Right lobe of liver (tissue), 6 donors: ENCODE measurements at regions not wholly inside any gene's neighbourhood (a gene's known extent, or its start where the extent isn't known, plus 50 kb on each side); places are given as distances from the start of the nearest gene placed in this dataset.

ENCODE experiments used
- ATAC-seq, 4 donors: fragments of 200-7000 bp; cut with Tn5 transposase; one replicate each; pipeline ENCODE4 v1.9.1; 2020; ENCODE audit warnings: mild to moderate bottlenecking in 4 of 4, moderate library complexity in 4 of 4
- DNase-seq, 3 donors: peaks; one replicate each; pipeline ENCODE4 v3.0.0-alpha.2; 2020
- H3K27ac ChIP-seq, 3 donors: fragments of 200-600 bp; one replicate each; pipeline ENCODE4 v1.8.0; 2022
- H3K27me3 ChIP-seq, 2 donors: fragments of 200-600 bp; one replicate each; pipeline ENCODE4 v1.8.0; 2022
- H3K36me3 ChIP-seq, 4 donors: fragments of 200-600 bp; sonication (generic) in 1 of 4; one replicate each; pipeline versions ENCODE4 v1.5.1 to v1.8.0; 2017 to 2022; ENCODE audit warnings: control low read depth in 1 of 4
- H3K4me1 ChIP-seq, 4 donors: fragments of 200-600 bp; sonication (generic) in 1 of 4; one replicate each; pipeline versions ENCODE4 v1.5.1 to v1.8.0; 2017 to 2022; ENCODE audit warnings: control low read depth in 1 of 4
- H3K4me3 ChIP-seq, 3 donors: fragments of 200-600 bp; one replicate each; pipeline ENCODE4 v1.8.0; 2022
- H3K9me3 ChIP-seq, 4 donors: fragments of 200-600 bp; sonication (generic) in 1 of 4; one replicate each; pipeline versions ENCODE4 v1.5.1 to v1.8.0; 2017 to 2022; ENCODE audit warnings: control low read depth in 1 of 4
- POLR2A ChIP-seq: fragments of 450-650 bp; IDR thresholded peaks from one replicate; pipeline ENCODE4 v1.6.1; 2017; ENCODE audit warnings: antibody characterized with exemption, mild to moderate bottlenecking
- WGBS: methylation state at CpG from one replicate; pipeline ENCODE4 v1.1.6; 2018; ENCODE audit warnings: low coverage, low lambda C conversion rate; ENCODE audit not compliant: insufficient coverage; ENCODE audit errors: missing lambda C conversion rate; 5-methylcytosine and 5-hydroxymethylcytosine counted together
- intact Hi-C, 2 donors: fragments of 100-400 bp; cut with DNase I; formaldehyde crosslinking; loops; one replicate each; pipeline versions ENCODE4 v1.11.2 to v1.14.1; 2022
- TF ChIP-seq, protein P1 (sequence below), 4 donors: fragments of 200-600 bp in 3 of 4; fragments of 450-650 bp in 1 of 4; IDR thresholded peaks; one replicate each; pipeline versions ENCODE4 v1.5.1 to v1.8.0; 2016 to 2022; ENCODE audit warnings: antibody characterized with exemption in 4 of 4, mild to moderate bottlenecking in 2 of 4
- donor health status: DM: no; HTN: yes; CAD: no.
- donor health status: DM: no; HTN: no; CAD: no.
- donor health status: DM: no; HTN: no; CAD: no.
- donor health status: DM: no; HTN: yes; CAD: no.
- donor health status: DM: no; HTN: yes; CAD: no.

DNA sequence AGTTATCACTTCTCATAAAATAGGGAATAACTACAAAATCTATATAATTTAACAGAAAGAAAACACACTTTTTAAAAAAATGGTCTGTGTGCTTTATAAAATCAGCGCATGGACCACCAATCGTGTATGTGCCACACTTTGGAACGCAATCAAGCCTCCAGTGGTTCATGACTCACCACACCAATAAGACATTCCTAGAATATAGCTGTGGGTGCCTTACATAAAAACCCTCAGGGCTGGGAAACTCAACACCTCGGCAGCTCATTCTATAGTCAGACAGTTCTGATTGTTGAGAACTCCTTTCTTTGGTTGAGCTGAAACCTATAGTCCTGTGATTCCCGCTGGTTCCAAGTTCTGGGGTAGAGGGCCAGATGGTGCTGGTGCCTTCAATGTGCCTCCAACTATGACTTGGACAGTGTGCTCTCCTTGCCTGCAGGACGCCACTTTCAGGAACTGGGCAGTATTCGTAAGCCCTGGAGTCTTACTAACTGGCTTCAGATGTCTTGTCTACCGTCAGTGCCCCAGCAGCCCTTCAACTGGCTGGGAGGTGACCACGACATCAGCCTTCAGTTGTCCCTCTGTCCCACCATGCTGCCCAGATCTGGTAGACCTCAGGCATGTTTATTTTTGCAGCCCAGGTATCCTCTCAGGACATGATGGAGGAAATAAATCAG lies 135.7 kb upstream of the GDF10 start:
- ATAC-seq (no peak), DNase-seq (no peak)
- Histone ChIP-seq H3K36me3 (no peaks in the 10 kb centered on the region), H3K4me1 (no peaks in the 10 kb centered on the region), H3K9me3 (no peaks in the 10 kb centered on the region), H3K27me3 (no peaks in the 10 kb centered on the region), H3K27ac (no peak overlapping the region), H3K4me3 (no peak overlapping the region)
- 71% methylated on average over 7 of the region's 9 CpGs for WGBS
- intact Hi-C loops: no loop called here
- no peak for TF ChIP-seq POLR2A
- TF ChIP-seq, protein P1, sequence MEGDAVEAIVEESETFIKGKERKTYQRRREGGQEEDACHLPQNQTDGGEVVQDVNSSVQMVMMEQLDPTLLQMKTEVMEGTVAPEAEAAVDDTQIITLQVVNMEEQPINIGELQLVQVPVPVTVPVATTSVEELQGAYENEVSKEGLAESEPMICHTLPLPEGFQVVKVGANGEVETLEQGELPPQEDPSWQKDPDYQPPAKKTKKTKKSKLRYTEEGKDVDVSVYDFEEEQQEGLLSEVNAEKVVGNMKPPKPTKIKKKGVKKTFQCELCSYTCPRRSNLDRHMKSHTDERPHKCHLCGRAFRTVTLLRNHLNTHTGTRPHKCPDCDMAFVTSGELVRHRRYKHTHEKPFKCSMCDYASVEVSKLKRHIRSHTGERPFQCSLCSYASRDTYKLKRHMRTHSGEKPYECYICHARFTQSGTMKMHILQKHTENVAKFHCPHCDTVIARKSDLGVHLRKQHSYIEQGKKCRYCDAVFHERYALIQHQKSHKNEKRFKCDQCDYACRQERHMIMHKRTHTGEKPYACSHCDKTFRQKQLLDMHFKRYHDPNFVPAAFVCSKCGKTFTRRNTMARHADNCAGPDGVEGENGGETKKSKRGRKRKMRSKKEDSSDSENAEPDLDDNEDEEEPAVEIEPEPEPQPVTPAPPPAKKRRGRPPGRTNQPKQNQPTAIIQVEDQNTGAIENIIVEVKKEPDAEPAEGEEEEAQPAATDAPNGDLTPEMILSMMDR (IDR thresholded peaks at IDR 0.05): no peak

DNA sequence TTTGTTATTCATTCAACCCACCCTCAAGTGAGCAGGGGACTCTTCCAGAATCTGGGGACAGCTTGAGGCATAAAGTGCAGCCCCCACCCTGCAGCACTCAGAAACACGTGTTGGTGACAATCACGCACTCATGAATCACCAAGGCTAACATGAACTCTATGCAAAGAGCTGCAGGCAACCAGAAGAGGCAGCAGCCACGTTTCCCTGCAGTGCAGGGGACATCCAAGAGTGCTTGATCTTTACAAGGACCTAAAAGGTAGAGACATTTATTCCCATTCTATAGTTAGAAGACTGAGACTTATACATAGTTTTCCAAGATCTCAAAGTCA lies 135.2 kb upstream of the GDF10 start:
- H3K9me3 ChIP-seq: no peaks in the 10 kb centered on the region

DNA sequence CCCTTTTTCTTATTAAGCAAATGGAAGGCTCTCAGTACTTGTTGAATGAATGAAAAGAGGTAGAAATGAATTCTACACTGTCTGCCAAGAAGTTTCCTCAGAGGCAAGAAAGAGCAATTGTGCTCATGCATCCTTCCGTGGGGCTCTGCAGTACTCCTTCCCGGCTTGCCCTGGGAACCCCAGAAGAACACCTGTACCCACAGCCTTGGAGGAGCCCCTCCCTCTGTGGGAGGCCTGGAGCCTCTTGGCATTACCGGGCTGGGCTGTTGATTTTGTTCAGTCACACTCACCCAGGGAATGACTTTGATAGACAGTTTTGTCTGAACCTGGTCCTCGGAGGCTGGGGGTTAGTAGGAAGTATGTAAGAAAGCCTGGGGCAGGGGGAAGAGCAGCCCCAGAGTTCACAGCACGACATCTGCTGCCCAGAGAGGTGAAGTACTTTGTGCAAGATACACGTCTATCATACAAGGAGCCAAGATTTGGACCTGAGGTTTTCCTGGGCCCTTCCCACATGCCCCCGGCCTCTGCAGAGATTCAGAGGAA lies 134.8 kb upstream of the GDF10 start:
- intact Hi-C loops: no loop called here
- no peaks in the 10 kb centered on the region for H3K27me3 ChIP-seq
- H3K4me3 ChIP-seq: no peak overlapping the region
- no peaks in the 10 kb centered on the region for H3K36me3 ChIP-seq
- H3K4me1 ChIP-seq: no peaks in the 10 kb centered on the region
- H3K27ac ChIP-seq: peak overlapping the region in 1 of 3 donors; percentile 38
- peak; percentile 30 to 43 (median 36) for ATAC-seq
- 20% methylated on average over 4 of the region's 7 CpGs for WGBS
- no peak for DNase-seq
- TF ChIP-seq, protein P1 (IDR thresholded peaks at IDR 0.05): no peak
- TF ChIP-seq POLR2A: no peak
- H3K9me3 ChIP-seq: no peaks in the 10 kb centered on the region

More for the DNA sequence above, 135.2 kb upstream of the GDF10 start:
- Histone ChIP-seq H3K36me3 (no peaks in the 10 kb centered on the region), H3K27ac (no peak overlapping the region), H3K27me3 (no peaks in the 10 kb centered on the region), H3K4me1 (no peaks in the 10 kb centered on the region), H3K4me3 (no peak overlapping the region)
- TF ChIP-seq, protein P1 (IDR thresholded peaks at IDR 0.05): no peak
- TF ChIP-seq POLR2A: no peak
- ATAC-seq (no peak), DNase-seq (no peak)
- 33% methylated on average over 1 of the region's 3 CpGs for WGBS
- intact Hi-C loops: no loop called here

DNA sequence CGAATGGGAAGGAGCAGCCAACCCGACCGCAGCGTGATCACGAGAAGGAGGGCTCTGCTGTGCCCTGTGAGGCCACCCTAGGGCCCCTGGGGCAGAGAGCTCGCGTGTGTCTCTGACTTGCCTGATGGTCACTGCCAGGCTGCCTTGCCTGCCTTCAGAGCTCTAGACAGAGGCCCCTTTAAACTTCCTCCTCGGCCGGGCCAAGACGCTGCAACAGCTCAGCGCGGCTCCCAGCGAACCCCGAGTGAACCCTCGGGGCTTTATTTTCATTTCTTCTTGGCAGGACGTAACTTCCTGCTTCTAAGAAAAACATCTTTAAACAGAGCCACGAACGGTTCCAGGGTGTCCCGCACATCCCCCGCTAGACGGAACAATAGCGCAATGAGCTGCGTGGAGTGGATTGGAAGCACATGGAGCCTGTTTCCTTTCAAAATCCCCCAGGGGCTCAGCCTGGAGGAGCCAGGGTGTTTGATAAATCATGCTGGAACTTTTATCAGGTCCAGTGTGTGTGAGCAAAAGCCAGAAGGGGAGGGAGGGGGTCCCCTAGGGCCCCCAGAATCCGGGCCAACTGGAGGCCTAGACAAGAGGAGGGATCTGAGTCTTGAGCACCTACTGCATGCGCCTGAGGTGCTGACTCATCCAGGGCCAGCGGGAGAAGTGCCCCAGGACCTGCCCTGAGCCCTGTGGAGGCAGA lies 134.1 kb upstream of the GDF10 start:
- Histone ChIP-seq H3K36me3 (no peaks in the 10 kb centered on the region), H3K4me3 (no peak overlapping the region), H3K27ac (peak overlapping the region in 1 of 3 donors; percentile 38), H3K4me1 (no peaks in the 10 kb centered on the region), H3K9me3 (no peaks in the 10 kb centered on the region), H3K27me3 (no peaks in the 10 kb centered on the region)
- DNase-seq: peak in 2 of 3 donors; percentile 55 to 73
- WGBS: 51% methylated on average over 8 of the region's 26 CpGs
- TF ChIP-seq, protein P1 (IDR thresholded peaks at IDR 0.05): no peak
- no peak for TF ChIP-seq POLR2A
- intact Hi-C loops: no loop called here
- peak; percentile 78 to 82 (median 82) for ATAC-seq
